GM23338 (cell line): ENCODE measurements at regions not wholly inside any gene's neighbourhood (a gene's known extent, or its start where the extent isn't known, plus 50 kb on each side); places are given as distances from the start of the nearest gene placed in this dataset.

Experiments
- CREB1 ChIP-seq: fragments of 250-450 bp; sonication (Bioruptor Pico); IDR thresholded peaks from 2 replicates; pipeline ENCODE4 v1.5.0; 2020; ENCODE audit warnings: low read depth, mild to moderate bottlenecking, moderate library complexity
- NANOG ChIP-seq: IDR thresholded peaks from 2 replicates; pipeline ENCODE4 v1.6.1; 2016; ENCODE audit warnings: antibody characterized with exemption, borderline replicate concordance
- STAT1 ChIP-seq: IDR thresholded peaks from one replicate; pipeline ENCODE4 v1.6.1; 2016; ENCODE audit warnings: antibody characterized with exemption; ENCODE audit not compliant: unreplicated experiment
- TF ChIP-seq, protein P1 (sequence below): fragments of 250-450 bp; sonication (Bioruptor Pico); IDR thresholded peaks from 2 replicates; pipeline ENCODE4 v1.5.0; 2020; ENCODE audit warnings: mild to moderate bottlenecking, moderate library complexity
- TF ChIP-seq, protein P2 (sequence below): IDR thresholded peaks from 2 replicates; pipeline ENCODE4 v1.6.1; 2016; ENCODE audit warnings: antibody characterized with exemption
- TF ChIP-seq, protein P3 (sequence below): IDR thresholded peaks from one replicate; pipeline ENCODE4 v1.6.1; 2018; ENCODE audit warnings: antibody characterized with exemption; ENCODE audit not compliant: unreplicated experiment

DNA sequence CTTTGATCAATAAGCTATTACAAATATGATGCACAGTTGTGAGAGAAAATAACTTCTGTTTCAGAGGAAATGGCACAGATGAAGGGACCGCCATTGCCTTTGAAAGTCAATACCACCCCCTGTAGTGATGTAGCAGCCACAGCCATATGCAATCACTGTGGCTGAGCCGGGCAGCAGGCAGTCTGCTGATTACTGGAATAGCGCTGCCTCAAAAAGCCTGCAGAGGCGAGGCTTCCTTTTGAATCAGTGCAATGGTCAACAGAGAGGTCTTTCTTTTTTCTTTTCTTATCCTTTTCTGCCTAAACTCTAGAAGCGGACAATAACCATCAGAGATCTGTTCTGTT is 265.1 kb upstream of the TAS2R1 start (continued):
- TF ChIP-seq, protein P1, sequence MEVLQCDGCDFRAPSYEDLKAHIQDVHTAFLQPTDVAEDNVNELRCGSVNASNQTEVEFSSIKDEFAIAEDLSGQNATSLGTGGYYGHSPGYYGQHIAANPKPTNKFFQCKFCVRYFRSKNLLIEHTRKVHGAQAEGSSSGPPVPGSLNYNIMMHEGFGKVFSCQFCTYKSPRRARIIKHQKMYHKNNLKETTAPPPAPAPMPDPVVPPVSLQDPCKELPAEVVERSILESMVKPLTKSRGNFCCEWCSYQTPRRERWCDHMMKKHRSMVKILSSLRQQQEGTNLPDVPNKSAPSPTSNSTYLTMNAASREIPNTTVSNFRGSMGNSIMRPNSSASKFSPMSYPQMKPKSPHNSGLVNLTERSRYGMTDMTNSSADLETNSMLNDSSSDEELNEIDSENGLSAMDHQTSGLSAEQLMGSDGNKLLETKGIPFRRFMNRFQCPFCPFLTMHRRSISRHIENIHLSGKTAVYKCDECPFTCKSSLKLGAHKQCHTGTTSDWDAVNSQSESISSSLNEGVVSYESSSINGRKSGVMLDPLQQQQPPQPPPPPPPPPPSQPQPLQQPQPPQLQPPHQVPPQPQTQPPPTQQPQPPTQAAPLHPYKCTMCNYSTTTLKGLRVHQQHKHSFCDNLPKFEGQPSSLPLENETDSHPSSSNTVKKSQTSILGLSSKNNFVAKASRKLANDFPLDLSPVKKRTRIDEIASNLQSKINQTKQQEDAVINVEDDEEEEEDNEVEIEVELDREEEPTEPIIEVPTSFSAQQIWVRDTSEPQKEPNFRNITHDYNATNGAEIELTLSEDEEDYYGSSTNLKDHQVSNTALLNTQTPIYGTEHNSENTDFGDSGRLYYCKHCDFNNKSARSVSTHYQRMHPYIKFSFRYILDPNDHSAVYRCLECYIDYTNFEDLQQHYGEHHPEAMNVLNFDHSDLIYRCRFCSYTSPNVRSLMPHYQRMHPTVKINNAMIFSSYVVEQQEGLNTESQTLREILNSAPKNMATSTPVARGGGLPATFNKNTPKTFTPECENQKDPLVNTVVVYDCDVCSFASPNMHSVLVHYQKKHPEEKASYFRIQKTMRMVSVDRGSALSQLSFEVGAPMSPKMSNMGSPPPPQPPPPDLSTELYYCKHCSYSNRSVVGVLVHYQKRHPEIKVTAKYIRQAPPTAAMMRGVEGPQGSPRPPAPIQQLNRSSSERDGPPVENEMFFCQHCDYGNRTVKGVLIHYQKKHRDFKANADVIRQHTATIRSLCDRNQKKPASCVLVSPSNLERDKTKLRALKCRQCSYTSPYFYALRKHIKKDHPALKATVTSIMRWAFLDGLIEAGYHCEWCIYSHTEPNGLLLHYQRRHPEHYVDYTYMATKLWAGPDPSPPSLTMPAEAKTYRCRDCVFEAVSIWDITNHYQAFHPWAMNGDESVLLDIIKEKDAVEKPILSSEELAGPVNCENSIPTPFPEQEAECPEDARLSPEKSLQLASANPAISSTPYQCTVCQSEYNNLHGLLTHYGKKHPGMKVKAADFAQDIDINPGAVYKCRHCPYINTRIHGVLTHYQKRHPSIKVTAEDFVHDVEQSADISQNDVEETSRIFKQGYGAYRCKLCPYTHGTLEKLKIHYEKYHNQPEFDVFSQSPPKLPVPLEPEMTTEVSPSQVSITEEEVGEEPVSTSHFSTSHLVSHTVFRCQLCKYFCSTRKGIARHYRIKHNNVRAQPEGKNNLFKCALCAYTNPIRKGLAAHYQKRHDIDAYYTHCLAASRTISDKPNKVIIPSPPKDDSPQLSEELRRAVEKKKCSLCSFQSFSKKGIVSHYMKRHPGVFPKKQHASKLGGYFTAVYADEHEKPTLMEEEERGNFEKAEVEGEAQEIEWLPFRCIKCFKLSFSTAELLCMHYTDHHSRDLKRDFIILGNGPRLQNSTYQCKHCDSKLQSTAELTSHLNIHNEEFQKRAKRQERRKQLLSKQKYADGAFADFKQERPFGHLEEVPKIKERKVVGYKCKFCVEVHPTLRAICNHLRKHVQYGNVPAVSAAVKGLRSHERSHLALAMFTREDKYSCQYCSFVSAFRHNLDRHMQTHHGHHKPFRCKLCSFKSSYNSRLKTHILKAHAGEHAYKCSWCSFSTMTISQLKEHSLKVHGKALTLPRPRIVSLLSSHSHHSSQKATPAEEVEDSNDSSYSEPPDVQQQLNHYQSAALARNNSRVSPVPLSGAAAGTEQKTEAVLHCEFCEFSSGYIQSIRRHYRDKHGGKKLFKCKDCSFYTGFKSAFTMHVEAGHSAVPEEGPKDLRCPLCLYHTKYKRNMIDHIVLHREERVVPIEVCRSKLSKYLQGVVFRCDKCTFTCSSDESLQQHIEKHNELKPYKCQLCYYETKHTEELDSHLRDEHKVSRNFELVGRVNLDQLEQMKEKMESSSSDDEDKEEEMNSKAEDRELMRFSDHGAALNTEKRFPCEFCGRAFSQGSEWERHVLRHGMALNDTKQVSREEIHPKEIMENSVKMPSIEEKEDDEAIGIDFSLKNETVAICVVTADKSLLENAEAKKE, result no peak
- TF ChIP-seq STAT1 (no peak), NANOG (no peak), CREB1 (no peak)
- TF ChIP-seq, protein P2, sequence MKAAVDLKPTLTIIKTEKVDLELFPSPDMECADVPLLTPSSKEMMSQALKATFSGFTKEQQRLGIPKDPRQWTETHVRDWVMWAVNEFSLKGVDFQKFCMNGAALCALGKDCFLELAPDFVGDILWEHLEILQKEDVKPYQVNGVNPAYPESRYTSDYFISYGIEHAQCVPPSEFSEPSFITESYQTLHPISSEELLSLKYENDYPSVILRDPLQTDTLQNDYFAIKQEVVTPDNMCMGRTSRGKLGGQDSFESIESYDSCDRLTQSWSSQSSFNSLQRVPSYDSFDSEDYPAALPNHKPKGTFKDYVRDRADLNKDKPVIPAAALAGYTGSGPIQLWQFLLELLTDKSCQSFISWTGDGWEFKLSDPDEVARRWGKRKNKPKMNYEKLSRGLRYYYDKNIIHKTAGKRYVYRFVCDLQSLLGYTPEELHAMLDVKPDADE, result no peak
- TF ChIP-seq, protein P3, sequence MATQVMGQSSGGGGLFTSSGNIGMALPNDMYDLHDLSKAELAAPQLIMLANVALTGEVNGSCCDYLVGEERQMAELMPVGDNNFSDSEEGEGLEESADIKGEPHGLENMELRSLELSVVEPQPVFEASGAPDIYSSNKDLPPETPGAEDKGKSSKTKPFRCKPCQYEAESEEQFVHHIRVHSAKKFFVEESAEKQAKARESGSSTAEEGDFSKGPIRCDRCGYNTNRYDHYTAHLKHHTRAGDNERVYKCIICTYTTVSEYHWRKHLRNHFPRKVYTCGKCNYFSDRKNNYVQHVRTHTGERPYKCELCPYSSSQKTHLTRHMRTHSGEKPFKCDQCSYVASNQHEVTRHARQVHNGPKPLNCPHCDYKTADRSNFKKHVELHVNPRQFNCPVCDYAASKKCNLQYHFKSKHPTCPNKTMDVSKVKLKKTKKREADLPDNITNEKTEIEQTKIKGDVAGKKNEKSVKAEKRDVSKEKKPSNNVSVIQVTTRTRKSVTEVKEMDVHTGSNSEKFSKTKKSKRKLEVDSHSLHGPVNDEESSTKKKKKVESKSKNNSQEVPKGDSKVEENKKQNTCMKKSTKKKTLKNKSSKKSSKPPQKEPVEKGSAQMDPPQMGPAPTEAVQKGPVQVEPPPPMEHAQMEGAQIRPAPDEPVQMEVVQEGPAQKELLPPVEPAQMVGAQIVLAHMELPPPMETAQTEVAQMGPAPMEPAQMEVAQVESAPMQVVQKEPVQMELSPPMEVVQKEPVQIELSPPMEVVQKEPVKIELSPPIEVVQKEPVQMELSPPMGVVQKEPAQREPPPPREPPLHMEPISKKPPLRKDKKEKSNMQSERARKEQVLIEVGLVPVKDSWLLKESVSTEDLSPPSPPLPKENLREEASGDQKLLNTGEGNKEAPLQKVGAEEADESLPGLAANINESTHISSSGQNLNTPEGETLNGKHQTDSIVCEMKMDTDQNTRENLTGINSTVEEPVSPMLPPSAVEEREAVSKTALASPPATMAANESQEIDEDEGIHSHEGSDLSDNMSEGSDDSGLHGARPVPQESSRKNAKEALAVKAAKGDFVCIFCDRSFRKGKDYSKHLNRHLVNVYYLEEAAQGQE, result no peak
